Panc1 (cell line): ENCODE measurements at regions not wholly inside any gene's neighbourhood (a gene's known extent, or its start where the extent isn't known, plus 50 kb on each side); places are given as distances from the start of the nearest gene placed in this dataset.
A peak's percentile ranks its signal among the peaks of the same experiment; 100 is the strongest.

Experiments used
- ATAC-seq: fragments of 200-7000 bp; cut with Tn5 transposase; 2 replicates; pipeline ENCODE4 v1.9.1; 2020; ENCODE audit warnings: mild to moderate bottlenecking, moderate library complexity
- BruUV-seq: library from RNA; stranded (reverse); fragments of 400-500 nt; replicated peaks from 2 replicates; lab custom pipeline; 2021; lab: Mats Ljungman, UMichigan
- CTCF ChIA-PET: fragments of 300-600 bp; sonication (Branson Sonifier 250); formaldehyde crosslinking; loops from one replicate; lab custom pipeline; 2022; ENCODE audit warnings: antibody characterized with exemption; lab: Charles Lee
- POLR2A ChIA-PET: fragments of 300-600 bp; sonication (Branson Sonifier 250); formaldehyde crosslinking; loops from one replicate; lab custom pipeline; 2022; ENCODE audit warnings: antibody characterized with exemption; lab: Charles Lee
- DNase-seq: peaks from one replicate; pipeline ENCODE4 v3.0.0-alpha.2; 2010; ENCODE audit warnings: low read depth, low spot score
- H3K27ac ChIP-seq: 2 replicates; pipeline ENCODE4 v1.5.1; 2011; ENCODE audit warnings: mild to moderate bottlenecking, low read length, inconsistent platforms
- H3K27me3 ChIP-seq: fragments of 200-500 bp; sonication (Bioruptor generic); 2 replicates; pipeline ENCODE4 v1.6.0; 2014; ENCODE audit warnings: low read length, inconsistent platforms; ENCODE audit not compliant: control insufficient read depth, insufficient read depth
- H3K36me3 ChIP-seq: fragments of 200-500 bp; sonication (Bioruptor generic); 2 replicates; pipeline ENCODE4 v1.5.1; 2014; ENCODE audit warnings: inconsistent platforms, mild to moderate bottlenecking, low read length, moderate library complexity; ENCODE audit not compliant: control insufficient read depth, insufficient read depth
- H3K4me1 ChIP-seq: 2 replicates; pipeline ENCODE4 v1.5.1; 2011; ENCODE audit warnings: inconsistent platforms, mild to moderate bottlenecking, low read length, moderate library complexity; ENCODE audit not compliant: control insufficient read depth, insufficient read depth
- H3K4me3 ChIP-seq, 2 experiments: 2 replicates each; pipeline ENCODE4 v1.5.1; 2011 to 2012; ENCODE audit warnings: low read depth in 2 of 2, low read length in 2 of 2, mild to moderate bottlenecking in 2 of 2, inconsistent platforms in 1 of 2, moderate library complexity in 1 of 2
- H3K9me3 ChIP-seq: fragments of 200-500 bp; sonication (Bioruptor generic); 2 replicates; pipeline ENCODE4 v1.5.1; 2014; ENCODE audit warnings: low read depth, mild to moderate bottlenecking, inconsistent platforms, low read length, moderate library complexity; ENCODE audit not compliant: control insufficient read depth, insufficient read depth
- CTCF ChIP-seq: fragments of 450-650 bp; IDR thresholded peaks from 2 replicates; pipeline ENCODE4 v1.5.1; 2017; ENCODE audit warnings: mild to moderate bottlenecking
- POLR2AphosphoS5 ChIP-seq: IDR thresholded peaks from 2 replicates; pipeline ENCODE4 v1.6.1; 2012; ENCODE audit warnings: mild to moderate bottlenecking, low read depth, low read length, moderate library complexity
- REST ChIP-seq, 2 experiments: IDR thresholded peaks; 2 replicates each; pipeline ENCODE4 v1.6.1; 2011 to 2012; ENCODE audit warnings: low read depth in 2 of 2, control low read depth in 1 of 2, low read length in 1 of 2, mild to moderate bottlenecking in 1 of 2, moderate library complexity in 1 of 2; ENCODE audit not compliant: insufficient read depth in 1 of 2
- SIN3A ChIP-seq: IDR thresholded peaks from 2 replicates; pipeline ENCODE4 v1.6.1; 2012; ENCODE audit warnings: low read depth, mild to moderate bottlenecking, low read length, moderate library complexity, borderline replicate concordance; ENCODE audit not compliant: insufficient read depth
- TCF7L2 ChIP-seq: IDR thresholded peaks from 2 replicates; pipeline ENCODE4 v1.6.1; 2011; ENCODE audit warnings: mild to moderate bottlenecking, low read depth, low read length, inconsistent platforms
- in situ Hi-C: cut with HindIII; loops from 2 replicates; pipeline ENCODE4 v1.10.0; 2016; ENCODE audit warnings: low sequenced_read_pairs, low pct_unique_long_range_greater_than_20kb
- intact Hi-C: fragments of 100-400 bp; cut with micrococcal nuclease; formaldehyde crosslinking; loops from one replicate; pipeline ENCODE4 v1.10.0; 2022; ENCODE audit not compliant: unreplicated experiment

- ChIA-PET POLR2A (no interaction called here), CTCF (no interaction called here)
- intact Hi-C loops, result no loop called here
- BruUV-seq, result no TSS peak
- in situ Hi-C loops, result no loop called here
- Histone ChIP-seq H3K4me3 (no peak overlapping the region), H3K27ac (no peak overlapping the region), H3K4me1 (no peaks in the 10 kb centered on the region), H3K9me3 (no peaks in the 10 kb centered on the region), H3K36me3 (no peaks in the 10 kb centered on the region), H3K27me3 (no peaks in the 10 kb centered on the region)
- DNase-seq (no peak), ATAC-seq (no peak)
- TF ChIP-seq SIN3A, result no peak
- no peak for TF ChIP-seq CTCF
These were observed 52.2 kb upstream of the SORCS2 start for GRCh38 chr4:7140062-7140691.

GRCh38 chr4:7139167-7139982 is 53.0 kb upstream of the SORCS2 start:
- Histone ChIP-seq H3K27ac (no peak overlapping the region), H3K4me3 (no peak overlapping the region), H3K36me3 (no peaks in the 10 kb centered on the region), H3K4me1 (no peaks in the 10 kb centered on the region), H3K27me3 (no peaks in the 10 kb centered on the region), H3K9me3 (no peaks in the 10 kb centered on the region)
- no TSS peak for BruUV-seq
- ChIA-PET CTCF (no interaction called here), POLR2A (no interaction called here)
- no peak for DNase-seq
- peak; percentile 44; the same call in 1 of the 2 replicates for ATAC-seq
- in situ Hi-C loops, result no loop called here
- intact Hi-C loops, result no loop called here
- no peak for TF ChIP-seq CTCF
- TF ChIP-seq SIN3A, result no peak
- no peak for TF ChIP-seq TCF7L2
- no peak for TF ChIP-seq REST (IDR thresholded peaks at IDR 0.05; ENCODE audit: insufficient read depth in 1 of 2, low read depth in 2 of 2, low read length in 1 of 2)
- TF ChIP-seq POLR2AphosphoS5, result no peak
